ENCODE measurements at regions not wholly inside any gene's neighbourhood (a gene's known extent, or its start where the extent isn't known, plus 50 kb on each side); places are given as distances from the start of the nearest gene placed in this dataset.
"Not testable (repeated sequence)": the region's sequence is repeated elsewhere in the genome, so short reads cannot be mapped to it uniquely, and the experiment has no call there.

GRCh38 chr16:31581065-31581464 lies 53.4 kb downstream of the AHSP start:
- not testable (repeated sequence) for DNase-seq

GRCh38 chr16:31601737-31602384 lies 74.2 kb downstream of the AHSP start:
- DNase-seq, result not testable (repeated sequence)

- no peak for DNase-seq
Measured at GRCh38 chr16:31618130-31618529, 90.4 kb downstream of the AHSP start.

GRCh38 chr16:31636433-31636832 lies 108.7 kb downstream of the AHSP start:
- DNase-seq, result no peak

- no peak for DNase-seq
Measured at GRCh38 chr16:31641279-31641678, 113.6 kb downstream of the AHSP start.

- not testable (repeated sequence) for DNase-seq
Measured at GRCh38 chr16:31655674-31656073, 128.0 kb downstream of the AHSP start.

GRCh38 chr16:31664683-31665482 lies 137.2 kb downstream of the AHSP start:
- no peak for DNase-seq

- DNase-seq, result no peak
Measured at GRCh38 chr16:31674686-31675085, 147.0 kb downstream of the AHSP start.

- DNase-seq, result no peak
Measured at GRCh38 chr16:31676731-31677130, 149.0 kb downstream of the AHSP start.

GRCh38 chr16:31678649-31679325 lies 151.1 kb downstream of the AHSP start:
- DNase-seq, result no peak

- DNase-seq, result not testable (repeated sequence)
Measured at GRCh38 chr16:31689331-31689730, 161.6 kb downstream of the AHSP start.

- not testable (repeated sequence) for DNase-seq
Measured at GRCh38 chr16:31692338-31692737, 164.6 kb downstream of the AHSP start.

- no peak for DNase-seq
Measured at GRCh38 chr16:31693733-31694132, 166.0 kb downstream of the AHSP start.

GRCh38 chr16:31694461-31694860 lies 166.8 kb downstream of the AHSP start:
- DNase-seq, result no peak

GRCh38 chr16:31695667-31696066 lies 168.0 kb downstream of the AHSP start:
- no peak for DNase-seq

- DNase-seq, result peak; percentile 26
Measured at GRCh38 chr16:31696968-31697743, 169.5 kb downstream of the AHSP start.

GRCh38 chr16:31697744-31698125 lies 170.0 kb downstream of the AHSP start:
- DNase-seq, result no peak

GRCh38 chr16:31698901-31699300 lies 171.2 kb downstream of the AHSP start:
- no peak for DNase-seq

GRCh38 chr16:31699601-31700000 lies 171.9 kb downstream of the AHSP start:
- no peak for DNase-seq

GRCh38 chr16:31700200-31700529 lies 172.5 kb downstream of the AHSP start:
- no peak for DNase-seq

- peak; percentile 59 for DNase-seq
Measured at GRCh38 chr16:31700530-31701388, 172.8 kb upstream of the ZNF267 start.

- no peak for DNase-seq
Measured at GRCh38 chr16:31701734-31702133, 171.9 kb upstream of the ZNF267 start.

All from fibroblast of skin of right quadriceps (primary cell).